GM19351 (cell line): ENCODE measurements at regions not wholly inside any gene's neighbourhood (a gene's known extent, or its start where the extent isn't known, plus 50 kb on each side); places are given as distances from the start of the nearest gene placed in this dataset.
"Not testable (repeated sequence)": the region's sequence is repeated elsewhere in the genome, so short reads cannot be mapped to it uniquely, and the experiment has no call there.

Source experiments
- ATAC-seq: cut with Tn5 transposase; IDR thresholded peaks from one replicate; pipeline ENCODE4 v1.9.1; 2021; ENCODE audit warnings: mild to moderate bottlenecking, moderate library complexity; ENCODE audit not compliant: unreplicated experiment

DNA sequence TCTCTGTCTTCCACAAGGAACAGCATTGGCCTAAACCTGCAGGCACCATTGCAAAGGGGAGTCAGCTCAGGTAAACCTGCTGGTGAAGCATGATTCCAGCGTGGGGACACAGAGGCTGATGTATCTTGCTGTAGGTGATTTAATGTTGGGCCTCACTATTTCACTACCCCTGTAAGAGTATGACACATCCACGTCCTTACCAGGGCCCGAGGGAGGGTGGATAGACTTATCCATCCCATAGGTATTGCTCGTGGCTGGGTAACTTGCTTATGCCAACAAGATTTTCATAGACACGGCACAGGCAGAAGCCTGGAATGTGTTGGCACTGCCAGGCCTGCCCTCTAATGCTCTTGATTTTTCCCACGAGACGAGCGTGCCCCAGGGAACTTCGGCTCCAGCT is 107.4 kb upstream of the SULF2 start:
- not testable (repeated sequence) for ATAC-seq

DNA sequence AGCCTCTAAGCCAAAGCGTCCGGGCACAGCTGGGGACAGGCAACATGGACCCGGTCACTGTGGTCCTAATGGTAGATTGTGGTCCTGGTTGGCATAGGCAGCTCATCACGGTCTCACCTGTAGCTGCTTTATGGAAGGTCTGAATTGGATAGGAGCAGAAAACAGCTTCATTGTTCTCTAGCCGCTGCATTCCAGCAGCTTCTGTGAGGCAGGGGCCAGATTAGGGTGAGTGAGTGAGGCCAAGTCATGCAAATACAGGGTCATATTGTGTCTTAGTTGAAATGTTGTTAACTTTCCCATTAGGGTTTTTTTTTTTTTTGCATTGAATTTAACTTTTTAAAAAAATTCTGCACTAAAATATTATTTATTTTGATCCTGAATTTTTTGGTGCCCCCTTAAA is 105.4 kb upstream of the SULF2 start:
- ATAC-seq, result not testable (repeated sequence)

- not testable (repeated sequence) for ATAC-seq
Observed at GRCh38 chr20:47889751-47890150, 104.5 kb upstream of the SULF2 start.

DNA sequence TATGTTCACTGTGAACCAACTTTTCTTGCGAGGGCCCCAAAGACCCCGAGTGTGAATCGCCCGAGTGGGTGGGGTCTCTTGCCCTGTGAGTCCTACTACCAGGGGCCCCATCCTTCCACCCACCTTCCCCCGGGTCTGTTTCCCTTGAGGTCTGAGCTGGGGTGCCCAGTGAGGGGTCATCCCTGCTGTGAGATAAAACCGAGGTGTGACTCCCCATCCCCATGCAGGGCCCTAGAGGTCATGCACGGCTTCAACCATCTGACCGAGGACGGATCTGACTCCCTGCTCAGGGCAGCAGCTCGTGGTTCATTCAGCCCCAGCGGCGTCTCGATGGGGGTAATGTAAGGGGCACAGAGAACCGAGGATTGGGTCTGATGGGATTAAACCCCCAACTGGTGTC is 103.1 kb upstream of the SULF2 start:
- ATAC-seq, result no peak

DNA sequence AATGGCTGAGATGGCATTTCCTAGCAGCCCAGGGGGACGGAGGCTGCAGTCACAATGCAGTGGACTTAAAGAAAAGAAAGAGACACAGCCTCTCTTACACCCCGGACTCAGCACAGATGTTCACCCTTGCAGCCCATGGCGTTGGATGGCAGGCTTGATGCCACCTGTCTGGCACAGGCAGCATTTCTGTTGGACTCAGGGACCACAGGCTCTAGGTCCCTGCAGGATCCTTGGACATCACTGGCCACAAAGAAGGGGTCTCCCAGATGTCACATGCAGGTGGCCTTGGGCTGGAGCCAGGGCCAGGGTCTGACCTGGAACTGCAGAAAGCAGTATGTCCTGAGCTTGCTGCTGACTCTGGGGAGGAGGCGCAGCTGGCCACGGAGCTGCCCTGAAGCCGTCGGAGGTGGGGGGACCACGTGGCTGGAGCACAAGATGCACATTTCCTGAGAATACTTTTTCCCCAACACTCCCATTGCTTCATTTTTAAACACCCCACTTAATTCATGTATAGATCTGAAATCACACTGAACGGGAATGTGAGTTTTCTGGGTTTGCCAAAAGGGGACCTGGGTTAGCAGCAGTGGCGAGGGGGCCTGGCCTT is 102.3 kb upstream of the SULF2 start:
- ATAC-seq, result no peak

- ATAC-seq, result no peak
Observed at GRCh38 chr20:47887064-47887463, 101.8 kb upstream of the SULF2 start.

DNA sequence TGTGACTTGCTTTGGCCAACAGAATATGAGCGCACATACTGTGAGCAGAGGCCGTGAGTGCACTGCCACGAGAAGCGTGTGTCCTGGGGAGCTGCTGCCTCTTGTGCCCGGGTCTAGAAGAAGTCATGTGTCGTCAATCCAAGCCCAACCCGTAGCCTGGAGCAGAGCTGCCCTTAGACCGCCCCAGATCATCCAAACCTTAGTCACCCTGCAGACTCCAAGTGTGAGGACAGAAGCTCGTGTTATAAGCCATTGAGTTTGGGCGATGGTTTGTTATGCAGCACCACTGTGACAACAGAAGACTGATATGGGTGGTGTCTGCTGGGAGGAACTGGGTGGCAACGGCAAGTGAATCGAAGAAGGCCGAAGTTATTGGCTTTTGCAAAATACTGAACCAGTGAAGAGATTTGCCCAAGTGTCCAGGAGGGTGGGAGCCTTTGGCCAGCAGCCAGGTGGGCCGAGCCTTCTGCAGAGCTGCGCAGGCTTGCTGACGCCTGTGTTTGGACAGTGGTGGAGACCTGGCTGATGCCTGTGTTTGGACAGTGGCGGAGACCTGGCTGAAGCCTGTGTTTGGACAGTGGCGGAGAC is 101.3 kb upstream of the SULF2 start:
- no peak for ATAC-seq

DNA sequence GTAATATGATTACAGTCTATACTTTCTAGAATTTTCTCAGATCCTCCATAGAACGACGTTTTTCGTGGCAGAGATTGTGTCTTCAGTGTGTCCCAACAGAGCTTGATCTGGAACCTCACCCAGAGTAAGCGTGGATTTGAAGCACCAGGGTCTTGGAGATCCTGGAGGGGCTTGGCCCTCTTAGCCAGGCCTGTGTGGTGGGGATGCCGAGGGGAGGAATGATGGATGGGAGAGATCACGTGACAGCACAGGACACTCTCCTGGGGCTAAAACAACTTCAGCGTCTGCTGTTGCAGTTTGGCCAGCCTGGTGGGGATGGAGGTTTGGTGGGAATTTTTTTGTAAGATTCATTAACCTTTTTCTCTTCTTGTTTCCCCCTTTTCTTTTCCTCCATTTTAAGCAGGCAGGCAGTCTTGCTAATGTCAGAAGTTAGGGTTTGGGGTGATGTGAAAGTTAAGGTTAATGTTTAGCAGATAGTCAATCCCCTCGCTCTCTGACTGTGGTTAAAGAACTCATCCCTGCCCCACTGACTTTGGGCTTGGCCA is 100.7 kb upstream of the SULF2 start:
- no peak for ATAC-seq

DNA sequence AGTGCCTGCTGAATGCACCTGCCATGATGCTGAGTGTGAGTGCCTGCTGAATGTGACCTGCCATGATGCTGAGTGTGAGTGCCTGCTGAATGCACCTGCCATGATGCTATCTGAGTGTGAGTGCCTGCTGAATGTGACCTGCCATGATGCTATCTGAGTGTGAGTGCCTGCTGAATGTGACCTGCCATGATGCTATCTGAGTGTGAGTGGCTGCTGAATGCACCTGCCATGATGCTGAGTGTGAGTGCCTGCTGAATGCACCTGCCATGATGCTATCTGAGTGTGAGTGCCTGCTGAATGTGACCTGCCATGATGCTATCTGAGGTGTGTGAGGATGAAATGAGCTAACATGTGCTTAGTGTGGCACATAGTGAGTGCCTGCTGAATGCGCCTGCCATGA is 98.7 kb upstream of the SULF2 start:
- not testable (repeated sequence) for ATAC-seq

- ATAC-seq, result no peak
Observed at GRCh38 chr20:47883186-47883585, 97.9 kb upstream of the SULF2 start.

GRCh38 chr20:47879771-47880170 is 94.5 kb upstream of the SULF2 start:
- ATAC-seq, result no peak

GRCh38 chr20:47878601-47879027 is 93.3 kb upstream of the SULF2 start:
- ATAC-seq, result no peak

DNA sequence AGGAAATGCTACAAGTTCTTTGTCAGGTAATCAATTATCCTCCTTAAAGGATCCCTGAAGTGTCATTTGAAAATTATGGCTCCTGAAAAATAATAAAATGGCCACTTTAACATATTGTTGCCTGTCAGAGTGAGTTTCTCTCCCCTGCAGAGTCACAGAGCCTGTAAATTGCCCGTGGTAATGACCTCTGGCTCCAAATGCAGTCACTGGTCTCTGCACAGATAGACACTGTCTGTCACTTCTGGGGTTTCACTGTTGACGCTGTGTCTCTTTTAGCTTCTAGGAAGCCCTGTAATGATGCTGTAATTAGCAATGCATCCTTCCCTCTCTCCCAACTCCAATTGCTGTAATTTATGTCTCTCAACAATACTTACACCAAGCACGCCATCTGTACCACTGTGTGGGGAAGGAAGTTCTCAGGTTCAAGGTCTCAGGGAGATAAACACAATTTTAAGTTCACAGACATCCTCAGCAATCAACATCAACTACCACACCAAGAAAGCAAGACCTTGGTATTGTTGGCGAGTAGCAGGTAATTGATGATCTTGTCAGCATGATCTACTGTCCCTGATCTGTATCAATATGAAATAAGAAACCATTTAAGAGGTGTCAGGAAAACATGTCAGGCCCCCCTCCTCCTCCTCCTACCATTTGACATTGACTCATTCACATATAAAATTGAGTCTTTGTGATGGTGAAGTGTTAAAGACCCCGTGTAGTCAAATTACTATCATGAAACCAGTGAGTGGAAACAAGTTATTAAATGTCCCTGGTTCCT is 91.2 kb upstream of the SULF2 start:
- ATAC-seq, result no peak

GRCh38 chr20:47875297-47876025 is 90.2 kb upstream of the SULF2 start:
- no peak for ATAC-seq

GRCh38 chr20:47872341-47872740 is 87.1 kb upstream of the SULF2 start:
- no peak for ATAC-seq

GRCh38 chr20:47870475-47870874 is 85.2 kb upstream of the SULF2 start:
- ATAC-seq, result no peak

DNA sequence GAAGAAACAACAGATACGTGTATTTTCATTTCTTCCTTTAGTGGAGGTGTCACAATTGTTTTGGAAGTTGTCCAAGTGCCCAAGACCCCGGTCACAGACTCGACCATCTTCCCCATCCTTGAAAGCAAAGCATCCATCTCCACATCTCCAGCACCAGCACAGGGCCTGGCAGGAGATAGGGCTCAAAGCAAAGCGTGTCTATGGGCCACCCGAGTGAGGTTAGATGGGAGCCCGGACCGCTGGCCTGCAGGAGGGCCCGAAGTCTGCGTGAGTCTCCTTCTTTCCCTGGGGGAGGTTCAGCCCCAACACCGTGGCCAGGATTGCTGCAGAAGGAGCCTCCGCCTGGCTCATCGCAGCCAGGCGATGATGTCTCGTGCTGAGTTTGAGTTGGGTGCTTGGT is 83.5 kb upstream of the SULF2 start:
- ATAC-seq, result no peak

DNA sequence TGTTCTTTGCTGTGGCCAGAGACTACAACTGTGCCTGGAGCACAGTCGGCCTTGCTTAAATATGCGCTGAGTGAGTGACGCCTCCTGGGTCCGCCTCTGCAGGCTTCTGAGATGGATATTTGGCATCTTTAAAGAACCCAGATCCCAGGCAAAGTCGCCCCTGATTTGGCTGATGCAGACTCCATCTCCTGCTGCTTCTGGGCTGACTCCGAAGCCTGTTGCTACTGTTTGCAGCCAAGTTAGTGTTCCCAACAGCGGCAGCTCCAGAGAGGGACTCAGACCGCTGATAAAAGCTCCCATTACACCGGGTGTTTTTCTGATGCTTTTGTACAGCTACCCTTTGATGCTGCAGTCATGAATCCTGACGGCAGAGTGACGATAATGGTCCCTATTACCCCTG is 83.0 kb upstream of the SULF2 start:
- no peak for ATAC-seq

DNA sequence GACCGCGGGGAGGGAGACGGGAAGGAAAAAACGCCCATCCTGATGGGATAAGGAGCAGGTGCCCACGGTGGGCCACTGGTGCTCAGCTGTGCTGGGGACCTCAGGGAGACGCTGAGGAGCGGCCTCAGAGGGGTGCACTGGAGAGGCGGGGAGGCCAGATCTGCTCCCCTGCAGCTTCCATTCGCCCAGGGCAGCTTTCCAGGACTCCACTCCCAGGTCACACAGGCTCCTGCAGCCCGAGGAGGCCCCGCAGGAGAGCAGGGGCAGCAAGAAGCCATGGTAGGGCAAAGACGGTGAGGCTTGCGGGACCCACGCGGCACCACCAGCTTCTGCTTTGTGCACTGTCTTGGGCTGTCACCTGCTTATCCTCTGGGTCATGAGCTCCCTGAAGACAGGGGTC is 82.5 kb upstream of the SULF2 start:
- ATAC-seq, result no peak

- no peak for ATAC-seq
Observed at GRCh38 chr20:47866480-47866879, 81.2 kb upstream of the SULF2 start.

DNA sequence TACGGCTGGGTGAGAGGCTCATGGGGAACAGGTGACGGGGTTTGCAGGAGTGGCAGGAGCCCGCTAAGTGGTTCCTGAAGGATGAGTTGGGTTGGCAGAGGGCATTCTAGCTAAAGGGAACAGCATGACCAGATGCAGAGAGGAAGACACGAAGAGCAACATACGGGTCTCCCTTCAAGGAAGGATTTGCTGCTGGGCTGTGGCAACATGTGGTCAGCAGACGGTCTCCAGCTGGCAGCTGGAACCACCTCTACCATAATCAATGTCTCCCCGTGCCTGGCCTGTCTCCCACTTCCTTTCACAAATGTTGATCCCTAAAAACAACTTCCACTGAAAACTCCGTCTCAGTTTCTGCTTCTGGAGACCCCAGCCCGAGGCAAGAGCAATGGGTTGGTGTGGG is 80.6 kb upstream of the SULF2 start:
- no peak for ATAC-seq
